Dedifferentiated amniotic fluid mesenchymal stem cell (primary cell): ENCODE measurements at regions not wholly inside any gene's neighbourhood (a gene's known extent, or its start where the extent isn't known, plus 50 kb on each side); places are given as distances from the start of the nearest gene placed in this dataset.

ENCODE experiments used
- DNase-seq: peaks from one replicate; pipeline ENCODE4 v3.0.0-alpha.2; 2016; ENCODE audit errors: extremely low spot score

GRCh38 chr1:112219267-112219666 lies 176.7 kb upstream of the CTTNBP2NL start:
- DNase-seq, result no peak

GRCh38 chr1:112230232-112230631 lies 165.8 kb upstream of the CTTNBP2NL start:
- DNase-seq, result no peak

- DNase-seq, result no peak
Observed at GRCh38 chr1:112231331-112231730, 164.7 kb upstream of the CTTNBP2NL start.

GRCh38 chr1:112232848-112233247 lies 163.2 kb upstream of the CTTNBP2NL start:
- no peak for DNase-seq

GRCh38 chr1:112234710-112235109 lies 161.3 kb upstream of the CTTNBP2NL start:
- DNase-seq, result no peak

- no peak for DNase-seq
Observed at GRCh38 chr1:112237983-112238545, 157.9 kb upstream of the CTTNBP2NL start.

- DNase-seq, result no peak
Observed at GRCh38 chr1:112239683-112240330, 156.2 kb upstream of the CTTNBP2NL start.

- DNase-seq, result no peak
Observed at GRCh38 chr1:112242470-112242869, 153.5 kb upstream of the CTTNBP2NL start.

- DNase-seq, result no peak
Observed at GRCh38 chr1:112244131-112244530, 151.9 kb upstream of the CTTNBP2NL start.

- no peak for DNase-seq
Observed at GRCh38 chr1:112245114-112245513, 150.9 kb upstream of the CTTNBP2NL start.

GRCh38 chr1:112247036-112247597 lies 148.9 kb upstream of the CTTNBP2NL start:
- no peak for DNase-seq

- no peak for DNase-seq
Observed at GRCh38 chr1:112247961-112248360, 148.1 kb upstream of the CTTNBP2NL start.

- DNase-seq, result no peak
Observed at GRCh38 chr1:112250892-112251291, 145.1 kb upstream of the CTTNBP2NL start.

GRCh38 chr1:112251766-112252506 lies 144.1 kb upstream of the CTTNBP2NL start:
- no peak for DNase-seq

GRCh38 chr1:112253366-112253765 lies 142.6 kb upstream of the CTTNBP2NL start:
- no peak for DNase-seq

GRCh38 chr1:112255080-112255479 lies 140.9 kb upstream of the CTTNBP2NL start:
- DNase-seq, result no peak

- DNase-seq, result no peak
Observed at GRCh38 chr1:112256411-112256810, 139.6 kb upstream of the CTTNBP2NL start.

- DNase-seq, result no peak
Observed at GRCh38 chr1:112257043-112257835, 138.8 kb upstream of the CTTNBP2NL start.

GRCh38 chr1:112260699-112261098 lies 135.3 kb upstream of the CTTNBP2NL start:
- DNase-seq, result no peak

- DNase-seq, result no peak
Observed at GRCh38 chr1:112262316-112262715, 133.7 kb upstream of the CTTNBP2NL start.

GRCh38 chr1:112263042-112263441 lies 133.0 kb upstream of the CTTNBP2NL start:
- no peak for DNase-seq

GRCh38 chr1:112263453-112263852 lies 132.6 kb upstream of the CTTNBP2NL start:
- DNase-seq, result peak; percentile 42
